ENCODE measurements at regions not wholly inside any gene's neighbourhood (a gene's known extent, or its start where the extent isn't known, plus 50 kb on each side); places are given as distances from the start of the nearest gene placed in this dataset.

DNA sequence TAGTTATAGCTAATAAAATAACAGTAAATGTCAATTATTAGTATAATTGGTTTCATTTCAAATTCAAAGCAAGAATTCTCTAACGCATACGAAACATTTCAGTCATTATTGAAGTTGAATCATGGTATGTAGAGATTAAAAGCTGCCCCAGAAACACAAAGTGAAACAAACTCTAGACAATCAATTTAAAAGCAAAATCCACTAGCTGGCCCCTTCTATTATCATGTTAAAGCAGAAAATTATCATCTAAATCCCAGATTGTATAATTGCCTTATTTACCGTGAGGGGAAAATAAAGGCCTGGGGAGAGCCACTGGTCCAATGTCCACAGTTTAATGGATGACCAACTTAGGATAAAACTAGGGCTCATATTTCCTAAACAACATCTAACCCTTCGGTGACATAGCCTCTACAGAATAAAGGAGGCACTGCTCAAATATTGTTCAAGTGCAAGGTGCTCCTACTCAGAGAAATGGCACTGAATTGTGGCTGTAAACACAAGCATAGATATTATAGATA is 110.9 kb upstream of the THRB start:
- DNase-seq (ENCODE audit: low read depth in 1 of 2, low spot score in 1 of 2): no peak
- no peak overlapping the region for H3K27ac ChIP-seq (replicated peaks)
- no peaks in the 10 kb centered on the region for H3K27me3 ChIP-seq (ENCODE audit: insufficient read depth, poor library complexity, severe bottlenecking)
- no peak overlapping the region for H3K4me3 ChIP-seq (replicated peaks; ENCODE audit: insufficient read depth, low read length)
- TF ChIP-seq GABPA (IDR thresholded peaks at IDR 0.05; ENCODE audit: low read depth): no peak
- TF ChIP-seq, protein P1, sequence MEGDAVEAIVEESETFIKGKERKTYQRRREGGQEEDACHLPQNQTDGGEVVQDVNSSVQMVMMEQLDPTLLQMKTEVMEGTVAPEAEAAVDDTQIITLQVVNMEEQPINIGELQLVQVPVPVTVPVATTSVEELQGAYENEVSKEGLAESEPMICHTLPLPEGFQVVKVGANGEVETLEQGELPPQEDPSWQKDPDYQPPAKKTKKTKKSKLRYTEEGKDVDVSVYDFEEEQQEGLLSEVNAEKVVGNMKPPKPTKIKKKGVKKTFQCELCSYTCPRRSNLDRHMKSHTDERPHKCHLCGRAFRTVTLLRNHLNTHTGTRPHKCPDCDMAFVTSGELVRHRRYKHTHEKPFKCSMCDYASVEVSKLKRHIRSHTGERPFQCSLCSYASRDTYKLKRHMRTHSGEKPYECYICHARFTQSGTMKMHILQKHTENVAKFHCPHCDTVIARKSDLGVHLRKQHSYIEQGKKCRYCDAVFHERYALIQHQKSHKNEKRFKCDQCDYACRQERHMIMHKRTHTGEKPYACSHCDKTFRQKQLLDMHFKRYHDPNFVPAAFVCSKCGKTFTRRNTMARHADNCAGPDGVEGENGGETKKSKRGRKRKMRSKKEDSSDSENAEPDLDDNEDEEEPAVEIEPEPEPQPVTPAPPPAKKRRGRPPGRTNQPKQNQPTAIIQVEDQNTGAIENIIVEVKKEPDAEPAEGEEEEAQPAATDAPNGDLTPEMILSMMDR (IDR thresholded peaks at IDR 0.05; ENCODE audit: insufficient read depth, low read length): no peak
- TF ChIP-seq, protein P2, sequence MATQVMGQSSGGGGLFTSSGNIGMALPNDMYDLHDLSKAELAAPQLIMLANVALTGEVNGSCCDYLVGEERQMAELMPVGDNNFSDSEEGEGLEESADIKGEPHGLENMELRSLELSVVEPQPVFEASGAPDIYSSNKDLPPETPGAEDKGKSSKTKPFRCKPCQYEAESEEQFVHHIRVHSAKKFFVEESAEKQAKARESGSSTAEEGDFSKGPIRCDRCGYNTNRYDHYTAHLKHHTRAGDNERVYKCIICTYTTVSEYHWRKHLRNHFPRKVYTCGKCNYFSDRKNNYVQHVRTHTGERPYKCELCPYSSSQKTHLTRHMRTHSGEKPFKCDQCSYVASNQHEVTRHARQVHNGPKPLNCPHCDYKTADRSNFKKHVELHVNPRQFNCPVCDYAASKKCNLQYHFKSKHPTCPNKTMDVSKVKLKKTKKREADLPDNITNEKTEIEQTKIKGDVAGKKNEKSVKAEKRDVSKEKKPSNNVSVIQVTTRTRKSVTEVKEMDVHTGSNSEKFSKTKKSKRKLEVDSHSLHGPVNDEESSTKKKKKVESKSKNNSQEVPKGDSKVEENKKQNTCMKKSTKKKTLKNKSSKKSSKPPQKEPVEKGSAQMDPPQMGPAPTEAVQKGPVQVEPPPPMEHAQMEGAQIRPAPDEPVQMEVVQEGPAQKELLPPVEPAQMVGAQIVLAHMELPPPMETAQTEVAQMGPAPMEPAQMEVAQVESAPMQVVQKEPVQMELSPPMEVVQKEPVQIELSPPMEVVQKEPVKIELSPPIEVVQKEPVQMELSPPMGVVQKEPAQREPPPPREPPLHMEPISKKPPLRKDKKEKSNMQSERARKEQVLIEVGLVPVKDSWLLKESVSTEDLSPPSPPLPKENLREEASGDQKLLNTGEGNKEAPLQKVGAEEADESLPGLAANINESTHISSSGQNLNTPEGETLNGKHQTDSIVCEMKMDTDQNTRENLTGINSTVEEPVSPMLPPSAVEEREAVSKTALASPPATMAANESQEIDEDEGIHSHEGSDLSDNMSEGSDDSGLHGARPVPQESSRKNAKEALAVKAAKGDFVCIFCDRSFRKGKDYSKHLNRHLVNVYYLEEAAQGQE (IDR thresholded peaks at IDR 0.05; ENCODE audit: insufficient replicate concordance, low read depth): no peak
- TF ChIP-seq POLR2AphosphoS5 (IDR thresholded peaks at IDR 0.05; ENCODE audit: low read depth): no peak
- TF ChIP-seq SPI1 (IDR thresholded peaks at IDR 0.05; ENCODE audit: borderline replicate concordance, low read depth): no peak

DNA sequence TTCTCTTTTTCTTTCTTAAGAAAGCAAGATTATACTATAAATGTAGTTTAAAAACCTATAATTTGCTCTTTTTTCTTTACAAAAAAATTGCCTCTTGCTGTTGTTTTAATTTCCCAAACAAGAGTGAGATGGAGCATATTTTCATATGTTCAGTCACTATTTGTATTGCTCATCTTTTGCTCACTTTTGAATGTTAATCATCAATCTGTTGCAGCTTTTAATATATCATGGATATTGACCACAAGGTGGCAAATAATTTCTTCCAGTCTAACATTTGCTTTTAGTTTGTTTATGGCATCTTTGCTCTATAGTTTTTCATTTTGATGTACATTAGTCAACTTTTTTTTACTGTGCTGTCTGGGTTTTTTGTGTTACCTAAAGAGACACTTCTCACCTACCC is 112.6 kb upstream of the THRB start:
- Histone ChIP-seq H3K27me3 (ENCODE audit: insufficient read depth, poor library complexity, severe bottlenecking) (no peaks in the 10 kb centered on the region), H3K4me3 (replicated peaks; ENCODE audit: insufficient read depth, low read length) (no peak overlapping the region), H3K27ac (replicated peaks) (no peak overlapping the region)
- TF ChIP-seq GABPA (IDR thresholded peaks at IDR 0.05; ENCODE audit: low read depth) (no peak), SPI1 (IDR thresholded peaks at IDR 0.05; ENCODE audit: borderline replicate concordance, low read depth) (no peak), POLR2AphosphoS5 (IDR thresholded peaks at IDR 0.05; ENCODE audit: low read depth) (no peak)
- TF ChIP-seq, protein P1 (IDR thresholded peaks at IDR 0.05; ENCODE audit: insufficient read depth, low read length): no peak
- TF ChIP-seq, protein P2 (IDR thresholded peaks at IDR 0.05; ENCODE audit: insufficient replicate concordance, low read depth): no peak
- DNase-seq (ENCODE audit: low read depth in 1 of 2, low spot score in 1 of 2): no peak

DNA sequence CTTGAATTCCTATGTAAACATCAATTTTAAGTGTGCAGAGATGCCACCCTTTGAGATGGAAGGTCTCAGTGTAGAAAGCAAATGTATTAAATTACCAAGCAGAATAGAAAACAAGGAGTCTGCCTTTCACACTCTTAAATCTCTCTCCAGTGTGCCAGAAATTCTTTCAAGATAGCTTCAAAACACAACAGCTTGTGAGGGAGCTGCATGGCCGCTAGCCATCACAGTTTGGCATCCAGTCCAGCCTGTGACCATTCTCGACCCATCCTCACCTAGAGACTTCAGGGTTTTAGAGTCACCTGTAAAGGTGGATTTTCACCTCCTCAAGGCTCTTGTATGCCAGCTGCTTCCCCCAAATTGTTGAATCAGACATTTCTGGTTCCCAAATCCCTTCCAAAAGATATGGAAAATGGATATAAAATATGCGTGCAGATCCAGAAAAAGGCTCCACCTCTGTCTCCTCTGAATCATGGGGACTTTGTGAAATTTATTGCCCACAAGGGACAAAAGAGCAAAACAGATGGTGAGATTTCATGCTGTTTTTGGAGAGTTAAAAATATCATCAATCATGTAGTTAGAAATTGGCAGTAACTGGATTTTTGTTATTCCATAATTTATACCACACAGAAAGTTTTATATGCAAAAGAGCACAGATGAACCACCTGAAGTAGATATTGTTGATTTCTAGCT is 114.2 kb upstream of the THRB start:
- Histone ChIP-seq H3K27ac (replicated peaks) (no peak overlapping the region), H3K27me3 (ENCODE audit: insufficient read depth, poor library complexity, severe bottlenecking) (no peaks in the 10 kb centered on the region), H3K4me3 (replicated peaks; ENCODE audit: insufficient read depth, low read length) (no peak overlapping the region)
- TF ChIP-seq POLR2AphosphoS5 (IDR thresholded peaks at IDR 0.05; ENCODE audit: low read depth) (no peak), GABPA (IDR thresholded peaks at IDR 0.05; ENCODE audit: low read depth) (no peak), SPI1 (IDR thresholded peaks at IDR 0.05; ENCODE audit: borderline replicate concordance, low read depth) (no peak)
- TF ChIP-seq, protein P1 (IDR thresholded peaks at IDR 0.05; ENCODE audit: insufficient read depth, low read length): no peak
- TF ChIP-seq, protein P2 (IDR thresholded peaks at IDR 0.05; ENCODE audit: insufficient replicate concordance, low read depth): no peak
- DNase-seq (ENCODE audit: low read depth in 1 of 2, low spot score in 1 of 2): no peak
